ENCODE measurements at regions not wholly inside any gene's neighbourhood (a gene's known extent, or its start where the extent isn't known, plus 50 kb on each side); places are given as distances from the start of the nearest gene placed in this dataset.
"Not testable (repeated sequence)": the region's sequence is repeated elsewhere in the genome, so short reads cannot be mapped to it uniquely, and the experiment has no call there.

GRCh38 chr2:188787658-188788240 lies 186.4 kb upstream of the COL3A1 start:
- Histone ChIP-seq H4K20me1 (ENCODE audit: low read depth, low read length) (no peaks in the 10 kb centered on the region), H2AFZ (ENCODE audit: low read depth, low read length, severe bottlenecking) (no peak overlapping the region), H3K4me3 (ENCODE audit: insufficient read depth, low read length, poor library complexity, severe bottlenecking) (no peak overlapping the region), H3K36me3 (ENCODE audit: low read length) (no peaks in the 10 kb centered on the region), H3K9me2 (replicated peaks; ENCODE audit: insufficient read depth, low read length) (no peaks in the 10 kb centered on the region), H3K9me3 (ENCODE audit: insufficient read depth, low read length) (no peaks in the 10 kb centered on the region), H3K9ac (ENCODE audit: low read length) (no peak overlapping the region), H3K4me2 (ENCODE audit: low read depth, low read length, poor library complexity, severe bottlenecking) (no peak overlapping the region), H3K27ac (ENCODE audit: low read depth, low read length) (no peak overlapping the region), H3F3A (ENCODE audit: insufficient read depth) (no peaks in the 10 kb centered on the region), H3K79me2 (ENCODE audit: insufficient read depth, low read length) (no peaks in the 10 kb centered on the region), H3K27me3 (ENCODE audit: low read length) (no peaks in the 10 kb centered on the region)
- TF ChIP-seq EZH2phosphoT487 (conservative IDR thresholded peaks at IDR 0.05; ENCODE audit: low read length), result no peak
- TF ChIP-seq CTCF (IDR thresholded peaks at IDR 0.05; ENCODE audit: insufficient read depth, low read length, poor library complexity, severe bottlenecking), result no peak

GRCh38 chr2:188788621-188789020 lies 185.6 kb upstream of the COL3A1 start:
- Histone ChIP-seq H3K9me2 (replicated peaks; ENCODE audit: insufficient read depth, low read length) (no peaks in the 10 kb centered on the region), H3K27me3 (ENCODE audit: low read length) (no peaks in the 10 kb centered on the region), H3K4me3 (ENCODE audit: insufficient read depth, low read length, poor library complexity, severe bottlenecking) (no peak overlapping the region), H3K27ac (ENCODE audit: low read depth, low read length) (no peak overlapping the region), H3K4me2 (ENCODE audit: low read depth, low read length, poor library complexity, severe bottlenecking) (no peak overlapping the region), H3F3A (ENCODE audit: insufficient read depth) (no peaks in the 10 kb centered on the region), H2AFZ (ENCODE audit: low read depth, low read length, severe bottlenecking) (no peak overlapping the region), H3K79me2 (ENCODE audit: insufficient read depth, low read length) (no peaks in the 10 kb centered on the region), H3K9me3 (ENCODE audit: insufficient read depth, low read length) (no peaks in the 10 kb centered on the region), H3K36me3 (ENCODE audit: low read length) (no peaks in the 10 kb centered on the region), H4K20me1 (ENCODE audit: low read depth, low read length) (no peaks in the 10 kb centered on the region), H3K9ac (ENCODE audit: low read length) (no peak overlapping the region)
- TF ChIP-seq EZH2phosphoT487 (conservative IDR thresholded peaks at IDR 0.05; ENCODE audit: low read length) (no peak), CTCF (IDR thresholded peaks at IDR 0.05; ENCODE audit: insufficient read depth, low read length, poor library complexity, severe bottlenecking) (no peak)

GRCh38 chr2:188789951-188790350 lies 184.2 kb upstream of the COL3A1 start:
- Histone ChIP-seq H3K4me3 (ENCODE audit: insufficient read depth, low read length, poor library complexity, severe bottlenecking) (no peak overlapping the region), H3K9ac (ENCODE audit: low read length) (no peak overlapping the region), H3K27ac (ENCODE audit: low read depth, low read length) (no peak overlapping the region), H3K27me3 (ENCODE audit: low read length) (no peaks in the 10 kb centered on the region), H2AFZ (ENCODE audit: low read depth, low read length, severe bottlenecking) (no peak overlapping the region), H4K20me1 (ENCODE audit: low read depth, low read length) (no peaks in the 10 kb centered on the region), H3F3A (ENCODE audit: insufficient read depth) (no peaks in the 10 kb centered on the region), H3K36me3 (ENCODE audit: low read length) (no peaks in the 10 kb centered on the region), H3K9me2 (replicated peaks; ENCODE audit: insufficient read depth, low read length) (no peaks in the 10 kb centered on the region), H3K79me2 (ENCODE audit: insufficient read depth, low read length) (no peaks in the 10 kb centered on the region), H3K4me2 (ENCODE audit: low read depth, low read length, poor library complexity, severe bottlenecking) (no peak overlapping the region), H3K9me3 (ENCODE audit: insufficient read depth, low read length) (no peaks in the 10 kb centered on the region)
- TF ChIP-seq CTCF (IDR thresholded peaks at IDR 0.05; ENCODE audit: insufficient read depth, low read length, poor library complexity, severe bottlenecking) (no peak), EZH2phosphoT487 (conservative IDR thresholded peaks at IDR 0.05; ENCODE audit: low read length) (no peak)

- H3K4me2 ChIP-seq (ENCODE audit: low read depth, low read length, poor library complexity, severe bottlenecking); H3K9ac ChIP-seq (ENCODE audit: low read length); H3K9me2 ChIP-seq (replicated peaks; ENCODE audit: insufficient read depth, low read length); H3K36me3 ChIP-seq (ENCODE audit: low read length); H3K27me3 ChIP-seq (ENCODE audit: low read length); H3K9me3 ChIP-seq (ENCODE audit: insufficient read depth, low read length); H3K27ac ChIP-seq (ENCODE audit: low read depth, low read length); H4K20me1 ChIP-seq (ENCODE audit: low read depth, low read length); H3K4me3 ChIP-seq (ENCODE audit: insufficient read depth, low read length, poor library complexity, severe bottlenecking); H2AFZ ChIP-seq (ENCODE audit: low read depth, low read length, severe bottlenecking); H3K79me2 ChIP-seq (ENCODE audit: insufficient read depth, low read length); H3F3A ChIP-seq (ENCODE audit: insufficient read depth): not testable (repeated sequence)
Observed at GRCh38 chr2:188794453-188794852, 179.7 kb upstream of the COL3A1 start.

Measured in SU-DHL-6 (cell line).